SK-N-SH (cell line): ENCODE measurements at regions not wholly inside any gene's neighbourhood (a gene's known extent, or its start where the extent isn't known, plus 50 kb on each side); places are given as distances from the start of the nearest gene placed in this dataset.

ENCODE experiments used
- FOXJ3 ChIP-seq: sonication (generic); formaldehyde crosslinking; IDR thresholded peaks from 2 replicates; pipeline ENCODE4 v1.5.1; 2020; ENCODE audit warnings: mild to moderate bottlenecking, missing genetic modification reagents
- FOXM1 ChIP-seq: IDR thresholded peaks from 2 replicates; pipeline ENCODE4 v1.4.0; 2012; ENCODE audit warnings: low read depth, mild to moderate bottlenecking
- POLR2AphosphoS5 ChIP-seq: IDR thresholded peaks from 2 replicates; pipeline ENCODE4 v1.6.1; 2012; ENCODE audit warnings: low read depth, low read length
- RCOR1 ChIP-seq: fragments of 150-350 bp; IDR thresholded peaks from 2 replicates; pipeline ENCODE4 v1.6.1; 2017; ENCODE audit warnings: antibody characterized with exemption, low read length
- SMC3 ChIP-seq: IDR thresholded peaks from 2 replicates; pipeline ENCODE4 v1.6.1; 2012; ENCODE audit warnings: low read depth, low read length, improper control_type of control experiment
- YY1 ChIP-seq: IDR thresholded peaks from 2 replicates; pipeline ENCODE4 v1.4.0; 2012; ENCODE audit warnings: low read depth, mild to moderate bottlenecking
- TF ChIP-seq, protein P1 (sequence below): fragments of 200-600 bp; sonication (generic); IDR thresholded peaks from 2 replicates; pipeline ENCODE4 v1.6.1; 2017; ENCODE audit warnings: antibody characterized with exemption, mild to moderate bottlenecking, moderate library complexity
- TF ChIP-seq, protein P2 (sequence below): IDR thresholded peaks from 2 replicates; pipeline ENCODE4 v1.4.0; 2012; ENCODE audit warnings: low read depth
- TF ChIP-seq, protein P3 (sequence below): fragments of 150-350 bp; IDR thresholded peaks from 2 replicates; pipeline ENCODE4 v1.6.1; 2017; ENCODE audit warnings: antibody characterized with exemption, low read length, low read depth, borderline replicate concordance
- TF ChIP-seq, protein P4 (sequence below): IDR thresholded peaks from 2 replicates; pipeline ENCODE4 v1.6.1; 2012; ENCODE audit warnings: mild to moderate bottlenecking, low read depth, low read length, moderate library complexity

DNA sequence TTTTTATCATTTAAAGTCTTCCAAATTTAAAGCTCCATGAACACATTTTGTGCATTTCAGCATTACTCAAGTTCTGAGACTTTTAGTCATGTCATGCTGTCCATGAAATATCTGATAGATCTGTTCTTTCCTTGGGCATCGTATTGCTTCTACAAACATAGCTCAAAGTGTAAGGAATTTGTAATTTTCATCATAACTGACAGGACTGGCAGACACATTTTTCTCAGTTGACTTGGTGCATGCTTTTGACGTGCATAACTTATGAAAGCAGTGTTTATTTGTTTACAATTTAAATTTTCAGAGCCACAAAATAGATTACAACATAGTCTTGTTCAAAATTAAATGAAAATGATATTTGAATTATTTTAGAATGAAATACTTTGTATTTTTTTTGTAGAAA lies 812.1 kb upstream of the NOVA1 start:
- TF ChIP-seq SMC3 (no peak), FOXJ3 (no peak), YY1 (no peak), FOXM1 (no peak), POLR2AphosphoS5 (no peak), RCOR1 (no peak)
- TF ChIP-seq, protein P1, sequence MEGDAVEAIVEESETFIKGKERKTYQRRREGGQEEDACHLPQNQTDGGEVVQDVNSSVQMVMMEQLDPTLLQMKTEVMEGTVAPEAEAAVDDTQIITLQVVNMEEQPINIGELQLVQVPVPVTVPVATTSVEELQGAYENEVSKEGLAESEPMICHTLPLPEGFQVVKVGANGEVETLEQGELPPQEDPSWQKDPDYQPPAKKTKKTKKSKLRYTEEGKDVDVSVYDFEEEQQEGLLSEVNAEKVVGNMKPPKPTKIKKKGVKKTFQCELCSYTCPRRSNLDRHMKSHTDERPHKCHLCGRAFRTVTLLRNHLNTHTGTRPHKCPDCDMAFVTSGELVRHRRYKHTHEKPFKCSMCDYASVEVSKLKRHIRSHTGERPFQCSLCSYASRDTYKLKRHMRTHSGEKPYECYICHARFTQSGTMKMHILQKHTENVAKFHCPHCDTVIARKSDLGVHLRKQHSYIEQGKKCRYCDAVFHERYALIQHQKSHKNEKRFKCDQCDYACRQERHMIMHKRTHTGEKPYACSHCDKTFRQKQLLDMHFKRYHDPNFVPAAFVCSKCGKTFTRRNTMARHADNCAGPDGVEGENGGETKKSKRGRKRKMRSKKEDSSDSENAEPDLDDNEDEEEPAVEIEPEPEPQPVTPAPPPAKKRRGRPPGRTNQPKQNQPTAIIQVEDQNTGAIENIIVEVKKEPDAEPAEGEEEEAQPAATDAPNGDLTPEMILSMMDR, result no peak
- TF ChIP-seq, protein P2, sequence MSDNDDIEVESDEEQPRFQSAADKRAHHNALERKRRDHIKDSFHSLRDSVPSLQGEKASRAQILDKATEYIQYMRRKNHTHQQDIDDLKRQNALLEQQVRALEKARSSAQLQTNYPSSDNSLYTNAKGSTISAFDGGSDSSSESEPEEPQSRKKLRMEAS, result no peak
- TF ChIP-seq, protein P3, sequence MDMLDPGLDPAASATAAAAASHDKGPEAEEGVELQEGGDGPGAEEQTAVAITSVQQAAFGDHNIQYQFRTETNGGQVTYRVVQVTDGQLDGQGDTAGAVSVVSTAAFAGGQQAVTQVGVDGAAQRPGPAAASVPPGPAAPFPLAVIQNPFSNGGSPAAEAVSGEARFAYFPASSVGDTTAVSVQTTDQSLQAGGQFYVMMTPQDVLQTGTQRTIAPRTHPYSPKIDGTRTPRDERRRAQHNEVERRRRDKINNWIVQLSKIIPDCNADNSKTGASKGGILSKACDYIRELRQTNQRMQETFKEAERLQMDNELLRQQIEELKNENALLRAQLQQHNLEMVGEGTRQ, result no peak
- TF ChIP-seq, protein P4, sequence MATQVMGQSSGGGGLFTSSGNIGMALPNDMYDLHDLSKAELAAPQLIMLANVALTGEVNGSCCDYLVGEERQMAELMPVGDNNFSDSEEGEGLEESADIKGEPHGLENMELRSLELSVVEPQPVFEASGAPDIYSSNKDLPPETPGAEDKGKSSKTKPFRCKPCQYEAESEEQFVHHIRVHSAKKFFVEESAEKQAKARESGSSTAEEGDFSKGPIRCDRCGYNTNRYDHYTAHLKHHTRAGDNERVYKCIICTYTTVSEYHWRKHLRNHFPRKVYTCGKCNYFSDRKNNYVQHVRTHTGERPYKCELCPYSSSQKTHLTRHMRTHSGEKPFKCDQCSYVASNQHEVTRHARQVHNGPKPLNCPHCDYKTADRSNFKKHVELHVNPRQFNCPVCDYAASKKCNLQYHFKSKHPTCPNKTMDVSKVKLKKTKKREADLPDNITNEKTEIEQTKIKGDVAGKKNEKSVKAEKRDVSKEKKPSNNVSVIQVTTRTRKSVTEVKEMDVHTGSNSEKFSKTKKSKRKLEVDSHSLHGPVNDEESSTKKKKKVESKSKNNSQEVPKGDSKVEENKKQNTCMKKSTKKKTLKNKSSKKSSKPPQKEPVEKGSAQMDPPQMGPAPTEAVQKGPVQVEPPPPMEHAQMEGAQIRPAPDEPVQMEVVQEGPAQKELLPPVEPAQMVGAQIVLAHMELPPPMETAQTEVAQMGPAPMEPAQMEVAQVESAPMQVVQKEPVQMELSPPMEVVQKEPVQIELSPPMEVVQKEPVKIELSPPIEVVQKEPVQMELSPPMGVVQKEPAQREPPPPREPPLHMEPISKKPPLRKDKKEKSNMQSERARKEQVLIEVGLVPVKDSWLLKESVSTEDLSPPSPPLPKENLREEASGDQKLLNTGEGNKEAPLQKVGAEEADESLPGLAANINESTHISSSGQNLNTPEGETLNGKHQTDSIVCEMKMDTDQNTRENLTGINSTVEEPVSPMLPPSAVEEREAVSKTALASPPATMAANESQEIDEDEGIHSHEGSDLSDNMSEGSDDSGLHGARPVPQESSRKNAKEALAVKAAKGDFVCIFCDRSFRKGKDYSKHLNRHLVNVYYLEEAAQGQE, result no peak
